ENCODE measurements at regions not wholly inside any gene's neighbourhood (a gene's known extent, or its start where the extent isn't known, plus 50 kb on each side); places are given as distances from the start of the nearest gene placed in this dataset.

- H3K79me2 ChIP-seq = no peaks in the 10 kb centered on the region
- H3K4me3 ChIP-seq (ENCODE audit: low read depth, low read length) = no peak overlapping the region
- no peak for TF ChIP-seq CTCF (IDR thresholded peaks at IDR 0.05)
- H3K36me3 ChIP-seq (ENCODE audit: control insufficient read depth, insufficient read depth, low read length) = no peaks in the 10 kb centered on the region
- H3K27ac ChIP-seq = no peak overlapping the region
- no peaks in the 10 kb centered on the region for H3K4me1 ChIP-seq
- no peak overlapping the region for H3K9ac ChIP-seq
- H3K9me3 ChIP-seq (ENCODE audit: control insufficient read depth, low read length) = no peaks in the 10 kb centered on the region
- H2AFZ ChIP-seq = no peak overlapping the region
- H3K27me3 ChIP-seq (ENCODE audit: control insufficient read depth, insufficient read depth, low read length) = no peaks in the 10 kb centered on the region
- H3K4me2 ChIP-seq (ENCODE audit: low read length) = no peak overlapping the region
These were observed 78.3 kb downstream of the PERP start for GRCh38 chr6:138028893-138029292.

- no peak overlapping the region for H2AFZ ChIP-seq
- H3K27me3 ChIP-seq (ENCODE audit: control insufficient read depth, insufficient read depth, low read length) = no peaks in the 10 kb centered on the region
- H3K36me3 ChIP-seq (ENCODE audit: control insufficient read depth, insufficient read depth, low read length) = no peaks in the 10 kb centered on the region
- H3K4me1 ChIP-seq = no peaks in the 10 kb centered on the region
- no peak overlapping the region for H3K27ac ChIP-seq
- H3K79me2 ChIP-seq = no peaks in the 10 kb centered on the region
- H3K4me3 ChIP-seq (ENCODE audit: low read depth, low read length) = no peak overlapping the region
- no peak for TF ChIP-seq CTCF (IDR thresholded peaks at IDR 0.05)
- no peak overlapping the region for H3K9ac ChIP-seq
- H3K4me2 ChIP-seq (ENCODE audit: low read length) = no peak overlapping the region
- H3K9me3 ChIP-seq (ENCODE audit: control insufficient read depth, low read length) = no peaks in the 10 kb centered on the region
These were observed 76.3 kb downstream of the PERP start for GRCh38 chr6:138030872-138031271.

- Histone ChIP-seq H3K4me2 (ENCODE audit: low read length) (no peak overlapping the region), H3K9me3 (ENCODE audit: control insufficient read depth, low read length) (no peaks in the 10 kb centered on the region), H3K27me3 (ENCODE audit: control insufficient read depth, insufficient read depth, low read length) (no peaks in the 10 kb centered on the region), H3K79me2 (no peaks in the 10 kb centered on the region), H3K36me3 (ENCODE audit: control insufficient read depth, insufficient read depth, low read length) (no peaks in the 10 kb centered on the region), H3K27ac (no peak overlapping the region), H3K4me3 (ENCODE audit: low read depth, low read length) (no peak overlapping the region), H3K9ac (no peak overlapping the region), H3K4me1 (no peaks in the 10 kb centered on the region), H2AFZ (no peak overlapping the region)
- no peak for TF ChIP-seq CTCF (IDR thresholded peaks at IDR 0.05)
These were observed 75.8 kb downstream of the PERP start for GRCh38 chr6:138031417-138031816.

- TF ChIP-seq CTCF (IDR thresholded peaks at IDR 0.05) = no peak
- Histone ChIP-seq H3K4me2 (ENCODE audit: low read length) (no peak overlapping the region), H3K9ac (no peak overlapping the region), H3K36me3 (ENCODE audit: control insufficient read depth, insufficient read depth, low read length) (no peaks in the 10 kb centered on the region), H3K79me2 (no peaks in the 10 kb centered on the region), H3K4me1 (no peaks in the 10 kb centered on the region), H3K9me3 (ENCODE audit: control insufficient read depth, low read length) (no peaks in the 10 kb centered on the region), H2AFZ (no peak overlapping the region), H3K27me3 (ENCODE audit: control insufficient read depth, insufficient read depth, low read length) (no peaks in the 10 kb centered on the region), H3K27ac (no peak overlapping the region), H3K4me3 (ENCODE audit: low read depth, low read length) (no peak overlapping the region)
These were observed 75.4 kb downstream of the PERP start for GRCh38 chr6:138031850-138032249.

- no peak for TF ChIP-seq CTCF (IDR thresholded peaks at IDR 0.05)
- H3K79me2 ChIP-seq = no peaks in the 10 kb centered on the region
- H3K9me3 ChIP-seq (ENCODE audit: control insufficient read depth, low read length) = no peaks in the 10 kb centered on the region
- no peaks in the 10 kb centered on the region for H3K27me3 ChIP-seq (ENCODE audit: control insufficient read depth, insufficient read depth, low read length)
- no peak overlapping the region for H3K9ac ChIP-seq
- H3K36me3 ChIP-seq (ENCODE audit: control insufficient read depth, insufficient read depth, low read length) = no peaks in the 10 kb centered on the region
- H2AFZ ChIP-seq = no peak overlapping the region
- H3K4me3 ChIP-seq (ENCODE audit: low read depth, low read length) = no peak overlapping the region
- H3K27ac ChIP-seq = no peak overlapping the region
- H3K4me1 ChIP-seq = no peaks in the 10 kb centered on the region
- no peak overlapping the region for H3K4me2 ChIP-seq (ENCODE audit: low read length)
These were observed 74.6 kb downstream of the PERP start for GRCh38 chr6:138032571-138032970.

Measured in parathyroid adenoma (tissue), 2 donors.